ENCODE measurements at regions not wholly inside any gene's neighbourhood (a gene's known extent, or its start where the extent isn't known, plus 50 kb on each side); places are given as distances from the start of the nearest gene placed in this dataset.

DNA sequence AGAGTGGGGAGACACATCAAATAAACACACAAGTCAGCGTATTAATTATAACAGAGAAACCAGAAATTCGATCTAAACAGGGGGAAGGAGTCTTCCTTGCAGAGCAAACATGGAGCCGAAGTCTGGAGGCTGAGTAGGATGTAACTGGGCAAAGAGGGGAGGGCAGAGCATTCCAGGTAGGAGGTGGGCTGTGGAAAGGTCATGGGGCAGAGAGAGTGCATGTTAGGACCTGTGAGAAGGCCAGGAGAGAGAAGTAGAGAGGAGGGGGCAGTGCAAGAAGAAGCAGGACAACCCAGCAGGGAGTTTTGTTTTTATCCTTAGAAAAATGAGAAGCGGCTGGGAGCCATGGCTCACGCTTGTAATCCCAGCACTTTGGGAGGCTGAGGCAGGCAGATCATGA lies 130.8 kb upstream of the GPR26 start:
- ATAC-seq, result no peak
- no peak for FAIRE-seq
- WGBS (ENCODE audit: insufficient coverage, low coverage, missing lambda C conversion rate), result 0% methylated on average over 4 of the region's 5 CpGs
- intact Hi-C loops (cut with micrococcal nuclease), result no loop called here
- no peaks in the 10 kb centered on the region for H3K9me1 ChIP-seq (ENCODE audit: control insufficient read depth, insufficient read depth, low read length)
- no peaks in the 10 kb centered on the region for H3K27me3 ChIP-seq (ENCODE audit: control insufficient read depth in 2 of 2, insufficient read depth in 2 of 2, low read length in 2 of 2)
- no peaks in the 10 kb centered on the region for H3K4me1 ChIP-seq (replicated peaks in 1 of 2; ENCODE audit: control insufficient read depth in 2 of 2, insufficient read depth in 2 of 2, low read length in 2 of 2)
- no TSS peak for BruUV-seq (replicated peaks)
- no peak overlapping the region for H3K27ac ChIP-seq (ENCODE audit: extremely low read depth, low read depth, low read length)
- no peaks in the 10 kb centered on the region for H4K20me1 ChIP-seq (replicated peaks; ENCODE audit: control insufficient read depth, insufficient read depth, low read length)
- H3K4me2 ChIP-seq (ENCODE audit: insufficient read depth, low read length), result no peak overlapping the region
- no peak overlapping the region for H2AFZ ChIP-seq (ENCODE audit: low read depth, low read length)
- no peak for DNase-seq (ENCODE audit: extremely low read depth in 1 of 4, low spot score in 3 of 4)
- H3K9ac ChIP-seq (ENCODE audit: insufficient read depth in 1 of 2, low read depth in 2 of 2, low read length in 2 of 2), result no peak overlapping the region
- ChIA-PET CTCF (ENCODE audit: low intra/inter-chr PET ratio) (no interaction called here), POLR2A (no interaction called here)
- H3K9me3 ChIP-seq (replicated peaks; ENCODE audit: control insufficient read depth, insufficient read depth, low read depth, low read length), result no peaks in the 10 kb centered on the region
- in situ Hi-C loops (cut with MboI), result no loop called here
- no peaks in the 10 kb centered on the region for H3K79me2 ChIP-seq (ENCODE audit: control insufficient read depth, insufficient read depth, low read length)
- no peaks in the 10 kb centered on the region for H3K36me3 ChIP-seq (ENCODE audit: control insufficient read depth, insufficient read depth, low read length)
- H3K4me3 ChIP-seq, result no peak overlapping the region
- TF ChIP-seq STAT5B (CRISPR knock-in tag; IDR thresholded peaks at IDR 0.05) (no peak), XRCC4 (IDR thresholded peaks at IDR 0.05; ENCODE audit: extremely low read depth, insufficient read depth, insufficient read length) (no peak), RBFOX2 (IDR thresholded peaks at IDR 0.05; ENCODE audit: low read depth, low read length) (no peak), MAFF (IDR thresholded peaks at IDR 0.05; ENCODE audit: low read length) (no peak), KAT8 (IDR thresholded peaks at IDR 0.05; ENCODE audit: low read depth) (no peak), E2F3 (CRISPR knock-in tag; IDR thresholded peaks at IDR 0.05) (no peak), ZNF583 (CRISPR knock-in tag; IDR thresholded peaks at IDR 0.05) (no peak)
- TF ChIP-seq, protein P1, sequence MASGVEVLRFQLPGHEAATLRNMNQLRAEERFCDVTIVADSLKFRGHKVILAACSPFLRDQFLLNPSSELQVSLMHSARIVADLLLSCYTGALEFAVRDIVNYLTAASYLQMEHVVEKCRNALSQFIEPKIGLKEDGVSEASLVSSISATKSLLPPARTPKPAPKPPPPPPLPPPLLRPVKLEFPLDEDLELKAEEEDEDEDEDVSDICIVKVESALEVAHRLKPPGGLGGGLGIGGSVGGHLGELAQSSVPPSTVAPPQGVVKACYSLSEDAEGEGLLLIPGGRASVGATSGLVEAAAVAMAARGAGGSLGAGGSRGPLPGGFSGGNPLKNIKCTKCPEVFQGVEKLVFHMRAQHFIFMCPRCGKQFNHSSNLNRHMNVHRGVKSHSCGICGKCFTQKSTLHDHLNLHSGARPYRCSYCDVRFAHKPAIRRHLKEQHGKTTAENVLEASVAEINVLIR (CRISPR knock-in tag; IDR thresholded peaks at IDR 0.05), result no peak
- TF ChIP-seq, protein P2, sequence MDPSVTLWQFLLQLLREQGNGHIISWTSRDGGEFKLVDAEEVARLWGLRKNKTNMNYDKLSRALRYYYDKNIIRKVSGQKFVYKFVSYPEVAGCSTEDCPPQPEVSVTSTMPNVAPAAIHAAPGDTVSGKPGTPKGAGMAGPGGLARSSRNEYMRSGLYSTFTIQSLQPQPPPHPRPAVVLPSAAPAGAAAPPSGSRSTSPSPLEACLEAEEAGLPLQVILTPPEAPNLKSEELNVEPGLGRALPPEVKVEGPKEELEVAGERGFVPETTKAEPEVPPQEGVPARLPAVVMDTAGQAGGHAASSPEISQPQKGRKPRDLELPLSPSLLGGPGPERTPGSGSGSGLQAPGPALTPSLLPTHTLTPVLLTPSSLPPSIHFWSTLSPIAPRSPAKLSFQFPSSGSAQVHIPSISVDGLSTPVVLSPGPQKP (CRISPR knock-in tag; IDR thresholded peaks at IDR 0.05), result no peak
- TF ChIP-seq, protein P3, sequence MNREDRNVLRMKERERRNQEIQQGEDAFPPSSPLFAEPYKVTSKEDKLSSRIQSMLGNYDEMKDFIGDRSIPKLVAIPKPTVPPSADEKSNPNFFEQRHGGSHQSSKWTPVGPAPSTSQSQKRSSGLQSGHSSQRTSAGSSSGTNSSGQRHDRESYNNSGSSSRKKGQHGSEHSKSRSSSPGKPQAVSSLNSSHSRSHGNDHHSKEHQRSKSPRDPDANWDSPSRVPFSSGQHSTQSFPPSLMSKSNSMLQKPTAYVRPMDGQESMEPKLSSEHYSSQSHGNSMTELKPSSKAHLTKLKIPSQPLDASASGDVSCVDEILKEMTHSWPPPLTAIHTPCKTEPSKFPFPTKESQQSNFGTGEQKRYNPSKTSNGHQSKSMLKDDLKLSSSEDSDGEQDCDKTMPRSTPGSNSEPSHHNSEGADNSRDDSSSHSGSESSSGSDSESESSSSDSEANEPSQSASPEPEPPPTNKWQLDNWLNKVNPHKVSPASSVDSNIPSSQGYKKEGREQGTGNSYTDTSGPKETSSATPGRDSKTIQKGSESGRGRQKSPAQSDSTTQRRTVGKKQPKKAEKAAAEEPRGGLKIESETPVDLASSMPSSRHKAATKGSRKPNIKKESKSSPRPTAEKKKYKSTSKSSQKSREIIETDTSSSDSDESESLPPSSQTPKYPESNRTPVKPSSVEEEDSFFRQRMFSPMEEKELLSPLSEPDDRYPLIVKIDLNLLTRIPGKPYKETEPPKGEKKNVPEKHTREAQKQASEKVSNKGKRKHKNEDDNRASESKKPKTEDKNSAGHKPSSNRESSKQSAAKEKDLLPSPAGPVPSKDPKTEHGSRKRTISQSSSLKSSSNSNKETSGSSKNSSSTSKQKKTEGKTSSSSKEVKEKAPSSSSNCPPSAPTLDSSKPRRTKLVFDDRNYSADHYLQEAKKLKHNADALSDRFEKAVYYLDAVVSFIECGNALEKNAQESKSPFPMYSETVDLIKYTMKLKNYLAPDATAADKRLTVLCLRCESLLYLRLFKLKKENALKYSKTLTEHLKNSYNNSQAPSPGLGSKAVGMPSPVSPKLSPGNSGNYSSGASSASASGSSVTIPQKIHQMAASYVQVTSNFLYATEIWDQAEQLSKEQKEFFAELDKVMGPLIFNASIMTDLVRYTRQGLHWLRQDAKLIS (CRISPR knock-in tag; IDR thresholded peaks at IDR 0.05), result no peak
- TF ChIP-seq, protein P4, sequence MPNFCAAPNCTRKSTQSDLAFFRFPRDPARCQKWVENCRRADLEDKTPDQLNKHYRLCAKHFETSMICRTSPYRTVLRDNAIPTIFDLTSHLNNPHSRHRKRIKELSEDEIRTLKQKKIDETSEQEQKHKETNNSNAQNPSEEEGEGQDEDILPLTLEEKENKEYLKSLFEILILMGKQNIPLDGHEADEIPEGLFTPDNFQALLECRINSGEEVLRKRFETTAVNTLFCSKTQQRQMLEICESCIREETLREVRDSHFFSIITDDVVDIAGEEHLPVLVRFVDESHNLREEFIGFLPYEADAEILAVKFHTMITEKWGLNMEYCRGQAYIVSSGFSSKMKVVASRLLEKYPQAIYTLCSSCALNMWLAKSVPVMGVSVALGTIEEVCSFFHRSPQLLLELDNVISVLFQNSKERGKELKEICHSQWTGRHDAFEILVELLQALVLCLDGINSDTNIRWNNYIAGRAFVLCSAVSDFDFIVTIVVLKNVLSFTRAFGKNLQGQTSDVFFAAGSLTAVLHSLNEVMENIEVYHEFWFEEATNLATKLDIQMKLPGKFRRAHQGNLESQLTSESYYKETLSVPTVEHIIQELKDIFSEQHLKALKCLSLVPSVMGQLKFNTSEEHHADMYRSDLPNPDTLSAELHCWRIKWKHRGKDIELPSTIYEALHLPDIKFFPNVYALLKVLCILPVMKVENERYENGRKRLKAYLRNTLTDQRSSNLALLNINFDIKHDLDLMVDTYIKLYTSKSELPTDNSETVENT (CRISPR knock-in tag; IDR thresholded peaks at IDR 0.05), result no peak
